NCI-H345 treated with DMSO at 0.1 percent for 48 hours (cell line): ENCODE measurements at regions not wholly inside any gene's neighbourhood (a gene's known extent, or its start where the extent isn't known, plus 50 kb on each side); places are given as distances from the start of the nearest gene placed in this dataset.
"Not testable (repeated sequence)": the region's sequence is repeated elsewhere in the genome, so short reads cannot be mapped to it uniquely, and the experiment has no call there.

ENCODE experiments used
- DNase-seq: peaks from one replicate; lab custom pipeline; 2025; ENCODE audit not compliant: unreplicated experiment; lab: John Stamatoyannopoulos, UW

- DNase-seq = no peak
These were observed 226.5 kb upstream of the PELI2 start for GRCh38 chr14:55891692-55892091.

DNA sequence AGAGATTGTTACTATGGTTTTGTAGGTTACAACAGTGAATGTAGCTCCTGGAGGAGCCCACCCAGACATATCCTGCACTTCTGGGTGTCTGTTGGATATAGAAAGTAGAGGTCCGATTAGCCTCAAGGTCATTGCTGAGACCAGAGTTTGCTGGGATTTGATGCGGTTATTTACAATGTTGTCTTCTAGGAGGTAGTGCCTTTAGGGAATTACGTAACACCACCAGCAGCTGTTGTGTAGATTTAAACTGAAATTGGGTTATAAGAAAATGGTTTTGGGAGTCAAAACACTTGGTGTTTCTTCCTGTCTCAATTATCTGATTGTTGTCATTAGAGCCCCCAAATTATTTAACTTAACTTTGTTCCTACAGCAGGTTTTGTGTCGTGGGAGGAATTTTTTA lies 225.3 kb upstream of the PELI2 start:
- DNase-seq = no peak

GRCh38 chr14:55893705-55894104 lies 224.5 kb upstream of the PELI2 start:
- DNase-seq = no peak

- no peak for DNase-seq
These were observed 221.2 kb upstream of the PELI2 start for GRCh38 chr14:55897031-55897430.

GRCh38 chr14:55898938-55899337 lies 219.3 kb upstream of the PELI2 start:
- no peak for DNase-seq

DNA sequence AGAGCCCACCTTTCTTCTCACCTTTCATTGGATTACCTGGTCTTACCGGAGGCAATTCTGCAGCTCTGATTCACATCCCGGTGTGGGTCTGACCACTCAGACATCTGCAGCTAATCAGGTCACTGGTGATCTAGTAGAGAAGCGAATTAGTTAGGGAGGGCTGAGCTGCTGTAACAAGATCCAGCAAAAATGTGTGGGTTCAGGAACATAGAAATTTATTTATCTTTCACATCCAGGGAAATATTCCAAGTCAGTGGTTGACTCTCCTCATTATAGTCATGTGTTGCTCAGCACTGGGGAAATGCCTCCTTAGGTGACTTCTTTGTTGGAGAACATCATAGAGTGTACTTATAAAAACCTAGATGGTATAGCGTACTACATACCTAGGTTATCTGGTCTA lies 218.7 kb upstream of the PELI2 start:
- DNase-seq = no peak

- DNase-seq = no peak
These were observed 217.5 kb upstream of the PELI2 start for GRCh38 chr14:55900749-55901148.

DNA sequence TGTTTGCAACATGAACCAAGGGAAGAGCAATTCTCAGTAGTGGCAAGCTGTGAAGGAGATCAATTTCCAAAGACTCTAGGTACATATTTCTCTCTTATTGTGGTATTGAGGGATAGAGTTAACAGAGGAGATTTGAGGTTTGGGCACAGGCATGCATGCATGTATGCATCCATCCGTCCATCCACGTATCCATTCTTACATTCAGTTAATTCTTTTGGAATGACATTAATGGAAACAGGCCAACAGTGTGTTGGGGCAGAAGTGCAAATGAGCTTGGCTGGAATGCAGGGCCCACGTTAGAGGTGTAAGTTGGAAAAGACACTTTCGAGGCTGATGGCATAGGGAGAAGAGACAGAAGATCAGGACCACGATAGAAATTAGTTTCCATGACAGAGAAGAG lies 216.9 kb upstream of the PELI2 start:
- DNase-seq = no peak

GRCh38 chr14:55902241-55902640 lies 216.0 kb upstream of the PELI2 start:
- DNase-seq = no peak

GRCh38 chr14:55904086-55904485 lies 214.1 kb upstream of the PELI2 start:
- DNase-seq = no peak

GRCh38 chr14:55908106-55908505 lies 210.1 kb upstream of the PELI2 start:
- no peak for DNase-seq

DNA sequence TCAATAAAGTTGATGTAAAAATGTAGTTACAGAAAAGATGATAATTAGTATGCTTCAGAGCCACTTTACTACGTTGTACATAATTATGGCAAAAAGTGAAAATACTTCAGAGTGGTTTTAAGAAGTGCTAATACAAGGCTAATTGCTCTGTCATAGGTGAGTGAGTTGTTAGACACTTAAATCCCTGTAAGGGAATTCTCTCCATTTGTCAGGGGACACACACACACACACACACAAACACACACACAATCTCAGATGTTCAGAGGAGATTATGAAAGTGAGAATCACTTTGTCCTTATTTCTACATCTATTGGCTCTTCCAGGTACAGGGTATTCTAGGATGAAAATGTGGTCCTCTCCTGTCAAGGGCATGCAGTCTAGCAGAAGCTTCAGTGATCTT lies 208.3 kb upstream of the PELI2 start:
- no peak for DNase-seq

DNA sequence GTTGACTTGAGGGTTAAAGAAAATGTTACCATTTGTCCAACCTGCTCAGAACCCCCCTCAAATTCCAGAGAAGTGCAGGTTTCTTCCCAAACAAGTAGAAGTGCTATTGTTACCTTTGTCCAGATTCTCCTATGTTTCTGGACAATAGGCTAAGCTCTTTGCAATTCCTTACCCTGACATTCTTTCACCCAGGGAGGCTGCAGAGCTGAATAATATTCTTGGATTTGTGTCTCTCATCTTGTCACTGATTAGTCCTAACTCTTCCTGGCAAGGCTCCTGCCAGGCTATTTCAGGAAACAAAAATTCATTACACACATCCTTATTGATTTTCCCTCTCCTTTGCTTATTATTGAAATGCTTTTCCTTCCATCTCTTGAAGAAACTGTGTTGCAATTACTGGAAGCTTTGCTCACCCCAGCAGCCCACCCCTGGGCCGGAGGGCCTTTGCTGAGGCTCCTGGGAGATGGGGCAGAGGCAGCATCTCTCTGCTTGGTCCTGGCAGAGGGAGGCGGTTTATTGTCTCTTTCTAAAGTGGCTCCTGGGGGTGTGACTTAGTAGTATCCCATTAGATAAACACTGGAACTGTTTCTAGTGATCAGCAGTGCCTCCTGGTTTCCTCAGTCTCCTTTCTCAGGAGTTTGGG lies 207.5 kb upstream of the PELI2 start:
- no peak for DNase-seq

DNA sequence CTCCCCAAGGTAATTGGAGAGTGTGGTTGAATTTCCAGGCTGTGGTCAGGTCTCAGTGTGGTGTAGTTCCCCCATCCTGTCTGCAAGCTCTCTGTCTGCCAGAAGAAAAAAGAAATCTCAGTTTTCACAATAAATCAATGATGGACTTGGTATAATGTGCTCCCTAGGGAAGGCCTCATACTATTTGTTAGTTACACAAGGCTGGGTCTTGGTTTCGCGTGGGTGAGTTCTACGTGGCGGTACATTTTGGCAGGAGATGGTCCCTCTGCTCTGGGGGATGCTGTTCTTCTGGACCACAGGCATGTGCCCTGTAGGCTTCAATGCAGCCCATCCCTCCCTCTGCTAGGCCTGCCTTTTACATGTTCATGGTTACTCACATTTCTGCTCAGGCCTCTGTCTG lies 206.4 kb upstream of the PELI2 start:
- no peak for DNase-seq

DNA sequence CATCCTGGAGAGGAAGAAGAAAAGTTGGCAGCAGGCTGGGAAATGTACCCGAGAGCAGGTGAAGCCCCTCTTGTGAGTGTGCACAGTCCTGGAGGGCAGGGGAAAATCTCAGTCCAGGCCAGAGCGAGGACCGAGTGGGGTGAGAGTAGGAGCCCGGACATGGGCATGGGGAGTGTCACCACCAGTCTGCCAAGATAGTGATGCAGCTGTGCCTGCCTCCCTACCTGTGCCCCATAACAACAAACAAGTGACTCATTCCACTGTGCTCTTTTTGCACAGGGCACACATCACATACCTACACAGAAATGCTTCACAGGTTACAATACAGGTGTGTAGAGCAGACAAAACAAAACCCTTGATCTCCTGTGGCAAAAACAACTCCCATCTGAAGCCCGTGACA lies 205.9 kb upstream of the PELI2 start:
- DNase-seq = no peak

GRCh38 chr14:55913324-55914025 lies 204.7 kb upstream of the PELI2 start:
- no peak for DNase-seq

DNA sequence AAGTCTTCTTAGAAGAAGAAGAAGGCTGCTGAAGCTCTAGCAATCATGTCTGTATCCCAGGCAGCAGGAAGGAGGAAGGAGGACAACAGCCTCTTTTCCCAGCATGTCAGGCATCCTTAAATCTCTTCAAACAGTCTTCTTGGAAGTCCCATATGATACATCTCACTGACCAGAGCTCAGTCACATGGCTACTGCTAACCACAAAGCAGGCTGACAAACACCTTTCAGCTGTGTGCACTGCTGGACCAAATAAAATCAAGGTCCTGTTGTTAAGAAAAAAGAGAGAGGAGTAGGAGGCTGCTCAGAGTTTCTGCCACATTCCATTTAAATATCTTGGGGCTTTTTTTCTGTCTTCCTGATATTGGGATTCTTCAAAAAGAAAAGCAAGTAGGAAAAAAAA lies 203.4 kb upstream of the PELI2 start:
- no peak for DNase-seq

GRCh38 chr14:55915456-55915855 lies 202.8 kb upstream of the PELI2 start:
- DNase-seq = no peak

- not testable (repeated sequence) for DNase-seq
These were observed 198.4 kb upstream of the PELI2 start for GRCh38 chr14:55919800-55920199.

DNA sequence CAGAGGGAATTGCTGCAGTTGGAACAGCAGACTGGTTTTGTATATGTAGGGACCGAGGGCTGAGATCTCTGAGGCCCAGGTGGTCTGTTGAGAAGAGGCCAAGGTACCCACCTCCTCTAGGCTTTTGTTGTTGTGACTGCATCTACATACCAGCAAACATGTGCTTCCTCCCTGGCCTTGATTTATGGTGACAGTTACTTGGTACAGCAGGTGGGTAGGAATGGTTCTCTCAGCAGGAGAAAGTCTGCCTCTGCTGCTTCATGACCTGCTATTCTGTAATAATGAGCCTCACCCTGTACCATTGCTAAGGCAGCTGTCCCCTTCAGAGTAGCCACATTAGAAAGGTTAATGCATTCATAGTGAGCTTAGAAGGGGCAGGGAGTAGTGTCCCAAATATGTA lies 196.7 kb upstream of the PELI2 start:
- no peak for DNase-seq

DNA sequence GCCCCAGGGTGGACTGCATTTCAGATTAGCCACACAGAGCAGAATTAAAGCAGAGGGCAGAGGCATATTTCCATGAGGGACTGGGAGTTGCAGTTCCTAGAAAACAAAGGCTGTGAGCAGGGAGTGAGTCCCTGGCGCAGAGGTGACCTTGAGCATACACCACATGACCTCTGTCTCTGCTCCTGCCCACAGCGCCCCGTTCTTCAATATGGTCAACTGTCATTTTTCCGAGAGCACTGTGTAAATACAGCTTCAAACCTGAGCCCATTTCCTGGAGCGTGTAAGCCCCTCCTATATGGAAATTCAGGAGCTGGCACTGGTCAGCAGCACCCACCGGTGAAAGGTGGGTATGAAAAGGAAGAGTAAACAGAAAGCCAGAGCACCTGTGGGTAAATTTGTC lies 192.2 kb upstream of the PELI2 start:
- peak; percentile 48 for DNase-seq

DNA sequence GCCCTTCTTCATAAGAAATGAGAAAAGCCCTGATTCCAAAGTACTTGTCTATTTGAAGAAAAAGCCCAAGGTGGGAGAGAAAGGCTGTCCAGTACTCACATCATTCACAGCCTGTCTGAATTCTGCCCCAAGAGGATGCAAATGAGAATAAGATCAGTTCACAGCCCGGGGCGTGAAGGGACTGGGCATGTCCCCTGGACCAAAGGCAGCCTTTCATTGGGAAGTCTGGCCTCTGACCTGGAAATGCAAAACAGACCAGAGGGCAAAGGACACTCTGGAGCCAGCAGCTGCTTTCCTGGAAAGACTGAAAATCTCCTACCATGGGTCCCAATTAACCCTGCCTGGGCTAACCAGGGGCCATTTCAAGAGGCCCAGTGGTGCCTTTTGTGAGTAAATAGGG lies 191.2 kb upstream of the PELI2 start:
- DNase-seq = no peak

- DNase-seq = no peak
These were observed 189.9 kb upstream of the PELI2 start for GRCh38 chr14:55928276-55928675.
